HEK293 (cell line): ENCODE measurements at regions not wholly inside any gene's neighbourhood (a gene's known extent, or its start where the extent isn't known, plus 50 kb on each side); places are given as distances from the start of the nearest gene placed in this dataset.

Experiments used
- CTCF ChIA-PET: fragments of 350-600 bp; formaldehyde crosslinking; extraction: SDS; loops from one replicate; lab custom pipeline; 2021; ENCODE audit warnings: antibody characterized with exemption; lab: Yijun Ruan, JAX
- POLR2A ChIA-PET: fragments of 300-600 bp; formaldehyde crosslinking; extraction: SDS; loops from one replicate; lab custom pipeline; 2020; ENCODE audit warnings: antibody characterized with exemption, inconsistent platforms; lab: Yijun Ruan, JAX
- H3K27ac ChIP-seq: fragments of 200-500 bp; sonication (Bioruptor generic); 2 replicates; pipeline ENCODE4 v1.5.1; 2014; ENCODE audit warnings: low read depth, low read length, control low read depth, inconsistent platforms; ENCODE audit errors: extremely low read depth
- H3K36me3 ChIP-seq, 2 experiments: fragments of 200-500 bp in 1 of 2; sonication (Bioruptor generic) in 1 of 2; 1 replicate in 1 of 2; 2 replicates in 1 of 2; pipeline ENCODE4 v1.5.1; 2014 to 2017; ENCODE audit warnings: inconsistent platforms in 2 of 2, low read length in 2 of 2; ENCODE audit not compliant: control insufficient read depth in 2 of 2, insufficient read depth in 1 of 2
- H3K4me1 ChIP-seq: fragments of 200-500 bp; sonication (Bioruptor generic); 2 replicates; pipeline ENCODE4 v1.5.1; 2014; ENCODE audit warnings: mild to moderate bottlenecking, low read length, inconsistent platforms; ENCODE audit not compliant: control insufficient read depth, insufficient read depth
- H3K4me3 ChIP-seq: 2 replicates; pipeline ENCODE4 v1.5.1; 2011; ENCODE audit warnings: low read depth, mild to moderate bottlenecking, control low read depth, low read length, moderate library complexity
- H3K9me3 ChIP-seq: fragments of 200-500 bp; sonication (Bioruptor generic); 2 replicates; pipeline ENCODE4 v1.5.1; 2014; ENCODE audit warnings: low read depth, low read length, inconsistent platforms; ENCODE audit not compliant: control insufficient read depth, insufficient read depth
- GLIS1 ChIP-seq: fragments of 450-650 bp; formaldehyde crosslinking; IDR thresholded peaks from 2 replicates; pipeline ENCODE4 v1.5.1; 2016; ENCODE audit warnings: missing biosample characterization, missing genetic modification characterization
- HOXC10 ChIP-seq: sonication (generic); formaldehyde crosslinking; IDR thresholded peaks from 2 replicates; pipeline ENCODE4 v1.8.1; 2023; ENCODE audit warnings: mild to moderate bottlenecking, missing genetic modification reagents
- TRIM28 ChIP-seq: IDR thresholded peaks from 2 replicates; pipeline ENCODE4 v1.6.1; 2011; ENCODE audit warnings: low read length, control low read depth, borderline replicate concordance
- ZNF10 ChIP-seq: fragments of 450-650 bp; formaldehyde crosslinking; IDR thresholded peaks from 2 replicates; pipeline ENCODE4 v1.5.1; 2017; ENCODE audit warnings: missing biosample characterization, missing genetic modification characterization
- ZNF354C ChIP-seq: fragments of 450-650 bp; formaldehyde crosslinking; IDR thresholded peaks from 2 replicates; pipeline ENCODE4 v1.5.1; 2016; ENCODE audit warnings: missing biosample characterization, missing genetic modification characterization, low read depth, borderline replicate concordance
- ZNF549 ChIP-seq: fragments of 450-650 bp; IDR thresholded peaks from 2 replicates; pipeline ENCODE4 v1.5.1; 2018; ENCODE audit warnings: missing biosample characterization, missing genetic modification characterization, mild to moderate bottlenecking, inconsistent platforms, moderate library complexity
- ZNF621 ChIP-seq: fragments of 450-650 bp; formaldehyde crosslinking; IDR thresholded peaks from 2 replicates; pipeline ENCODE4 v1.5.1; 2017; ENCODE audit warnings: missing biosample characterization, missing genetic modification characterization
- ZNF624 ChIP-seq: fragments of 450-650 bp; formaldehyde crosslinking; IDR thresholded peaks from 2 replicates; pipeline ENCODE4 v1.5.1; 2017; ENCODE audit warnings: missing biosample characterization, missing genetic modification characterization
- TF ChIP-seq, protein P1 (sequence below): fragments of 450-650 bp; formaldehyde crosslinking; IDR thresholded peaks from 2 replicates; pipeline ENCODE4 v1.5.1; 2016; ENCODE audit warnings: missing biosample characterization, missing genetic modification characterization
- TF ChIP-seq, protein P2 (sequence below): fragments of 450-650 bp; formaldehyde crosslinking; IDR thresholded peaks from 2 replicates; pipeline ENCODE4 v1.5.1; 2016; ENCODE audit warnings: missing biosample characterization, missing genetic modification characterization
- TF ChIP-seq, protein P3 (sequence below): fragments of 450-650 bp; formaldehyde crosslinking; IDR thresholded peaks from 2 replicates; pipeline ENCODE4 v1.5.1; 2017; ENCODE audit warnings: missing biosample characterization, mild to moderate bottlenecking, missing genetic modification characterization, moderate library complexity
- TF ChIP-seq, protein P4 (sequence below): fragments of 450-650 bp; formaldehyde crosslinking; IDR thresholded peaks from 2 replicates; pipeline ENCODE4 v1.5.1; 2016; ENCODE audit warnings: missing biosample characterization, missing genetic modification characterization
- TF ChIP-seq, protein P5 (sequence below): fragments of 450-650 bp; formaldehyde crosslinking; IDR thresholded peaks from 2 replicates; pipeline ENCODE4 v1.5.1; 2016; ENCODE audit warnings: missing biosample characterization, missing genetic modification characterization

DNA sequence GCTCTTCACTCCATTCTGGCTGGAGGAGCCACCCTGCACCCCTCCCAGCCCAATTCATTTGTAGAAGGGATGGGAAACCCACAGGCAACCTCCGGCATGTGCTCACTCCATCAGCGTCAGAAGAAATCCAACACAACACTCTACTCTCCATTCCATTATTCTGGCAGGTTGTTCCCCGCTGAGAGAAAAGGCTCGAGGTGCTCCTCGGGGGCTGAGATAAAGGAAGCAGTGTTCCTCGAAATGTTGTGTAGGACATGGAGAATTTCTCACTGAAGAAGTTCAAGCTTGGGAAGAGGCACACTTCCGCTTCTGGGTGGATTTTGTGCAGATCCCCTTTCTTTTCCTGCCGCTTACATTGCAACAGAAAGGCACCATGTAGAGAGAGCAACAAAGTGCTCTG lies 355.0 kb upstream of the CFAP20DC start (continued):
- no peak for TF ChIP-seq ZNF10 (tag by site-specific recombination)
- TF ChIP-seq, protein P1, sequence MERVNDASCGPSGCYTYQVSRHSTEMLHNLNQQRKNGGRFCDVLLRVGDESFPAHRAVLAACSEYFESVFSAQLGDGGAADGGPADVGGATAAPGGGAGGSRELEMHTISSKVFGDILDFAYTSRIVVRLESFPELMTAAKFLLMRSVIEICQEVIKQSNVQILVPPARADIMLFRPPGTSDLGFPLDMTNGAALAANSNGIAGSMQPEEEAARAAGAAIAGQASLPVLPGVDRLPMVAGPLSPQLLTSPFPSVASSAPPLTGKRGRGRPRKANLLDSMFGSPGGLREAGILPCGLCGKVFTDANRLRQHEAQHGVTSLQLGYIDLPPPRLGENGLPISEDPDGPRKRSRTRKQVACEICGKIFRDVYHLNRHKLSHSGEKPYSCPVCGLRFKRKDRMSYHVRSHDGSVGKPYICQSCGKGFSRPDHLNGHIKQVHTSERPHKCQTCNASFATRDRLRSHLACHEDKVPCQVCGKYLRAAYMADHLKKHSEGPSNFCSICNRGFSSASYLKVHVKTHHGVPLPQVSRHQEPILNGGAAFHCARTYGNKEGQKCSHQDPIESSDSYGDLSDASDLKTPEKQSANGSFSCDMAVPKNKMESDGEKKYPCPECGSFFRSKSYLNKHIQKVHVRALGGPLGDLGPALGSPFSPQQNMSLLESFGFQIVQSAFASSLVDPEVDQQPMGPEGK: no peak
- TF ChIP-seq HOXC10: no peak

DNA sequence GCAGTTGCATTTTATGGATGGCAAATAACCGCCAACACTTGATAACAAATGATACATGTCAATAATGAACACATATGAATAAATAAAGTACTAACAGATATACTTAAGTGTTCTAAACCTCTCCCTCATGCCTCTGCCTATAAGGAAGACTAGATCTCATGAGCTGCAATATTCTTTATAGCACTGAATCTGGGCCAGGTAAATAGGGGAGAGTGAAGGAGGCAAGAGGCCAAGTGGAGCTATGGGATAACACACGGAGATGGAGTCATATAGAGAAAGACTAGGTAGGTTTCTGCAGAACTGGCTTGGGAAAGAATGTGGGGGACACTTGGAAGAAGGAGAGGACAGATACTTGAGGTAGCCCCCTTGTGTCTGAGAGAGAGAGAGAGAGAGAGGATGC lies 354.2 kb upstream of the CFAP20DC start:
- ChIA-PET CTCF (no interaction called here), POLR2A (no interaction called here)
- Histone ChIP-seq H3K9me3 (no peaks in the 10 kb centered on the region), H3K4me1 (no peaks in the 10 kb centered on the region), H3K36me3 (no peaks in the 10 kb centered on the region)
- TF ChIP-seq ZNF624 (no peak), ZNF354C (tag by site-specific recombination) (no peak), GLIS1 (tag by site-specific recombination) (no peak), ZNF621 (tag by site-specific recombination) (no peak), ZNF549 (tag by site-specific recombination) (no peak)
- TF ChIP-seq, protein P2, sequence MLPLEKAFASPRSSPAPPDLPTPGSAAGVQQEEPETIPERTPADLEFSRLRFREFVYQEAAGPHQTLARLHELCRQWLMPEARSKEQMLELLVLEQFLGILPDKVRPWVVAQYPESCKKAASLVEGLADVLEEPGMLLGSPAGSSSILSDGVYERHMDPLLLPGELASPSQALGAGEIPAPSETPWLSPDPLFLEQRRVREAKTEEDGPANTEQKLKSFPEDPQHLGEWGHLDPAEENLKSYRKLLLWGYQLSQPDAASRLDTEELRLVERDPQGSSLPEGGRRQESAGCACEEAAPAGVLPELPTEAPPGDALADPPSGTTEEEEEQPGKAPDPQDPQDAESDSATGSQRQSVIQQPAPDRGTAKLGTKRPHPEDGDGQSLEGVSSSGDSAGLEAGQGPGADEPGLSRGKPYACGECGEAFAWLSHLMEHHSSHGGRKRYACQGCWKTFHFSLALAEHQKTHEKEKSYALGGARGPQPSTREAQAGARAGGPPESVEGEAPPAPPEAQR (tag by site-specific recombination): no peak
- TF ChIP-seq, protein P3, sequence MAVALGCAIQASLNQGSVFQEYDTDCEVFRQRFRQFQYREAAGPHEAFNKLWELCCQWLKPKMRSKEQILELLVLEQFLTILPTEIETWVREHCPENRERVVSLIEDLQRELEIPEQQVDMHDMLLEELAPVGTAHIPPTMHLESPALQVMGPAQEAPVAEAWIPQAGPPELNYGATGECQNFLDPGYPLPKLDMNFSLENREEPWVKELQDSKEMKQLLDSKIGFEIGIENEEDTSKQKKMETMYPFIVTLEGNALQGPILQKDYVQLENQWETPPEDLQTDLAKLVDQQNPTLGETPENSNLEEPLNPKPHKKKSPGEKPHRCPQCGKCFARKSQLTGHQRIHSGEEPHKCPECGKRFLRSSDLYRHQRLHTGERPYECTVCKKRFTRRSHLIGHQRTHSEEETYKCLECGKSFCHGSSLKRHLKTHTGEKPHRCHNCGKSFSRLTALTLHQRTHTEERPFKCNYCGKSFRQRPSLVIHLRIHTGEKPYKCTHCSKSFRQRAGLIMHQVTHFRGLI (tag by site-specific recombination): no peak
- TF ChIP-seq, all 188 proteins: peak for 0
- no peak overlapping the region for H3K27ac ChIP-seq
- H3K4me3 ChIP-seq: no peak overlapping the region

DNA sequence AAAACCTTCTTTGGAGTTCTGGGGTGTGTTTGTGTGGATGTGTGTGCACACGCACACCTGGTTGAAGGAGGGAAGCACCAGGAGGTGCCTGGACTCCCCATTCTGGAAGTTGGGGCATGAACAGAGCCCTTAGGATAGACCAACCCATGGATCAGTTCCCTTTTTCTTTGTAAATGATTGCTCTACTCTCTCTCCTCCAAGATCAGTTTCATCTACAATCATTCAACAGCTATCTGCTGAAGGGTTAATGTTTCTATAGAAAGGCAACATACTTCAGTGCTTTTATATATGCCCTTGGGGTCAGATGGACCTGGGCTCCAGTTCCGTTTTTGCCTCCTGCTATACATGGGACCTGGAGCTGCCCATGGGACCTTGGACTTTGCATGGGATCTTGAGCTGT lies 352.1 kb upstream of the CFAP20DC start:
- ChIA-PET POLR2A (no interaction called here), CTCF (interaction anchor here (0.6 kb wide), 1 partner anchor 50 kb away, joined by 3 read pairs; no protein-coding TSS in a partner anchor)
- TF ChIP-seq, protein P4, sequence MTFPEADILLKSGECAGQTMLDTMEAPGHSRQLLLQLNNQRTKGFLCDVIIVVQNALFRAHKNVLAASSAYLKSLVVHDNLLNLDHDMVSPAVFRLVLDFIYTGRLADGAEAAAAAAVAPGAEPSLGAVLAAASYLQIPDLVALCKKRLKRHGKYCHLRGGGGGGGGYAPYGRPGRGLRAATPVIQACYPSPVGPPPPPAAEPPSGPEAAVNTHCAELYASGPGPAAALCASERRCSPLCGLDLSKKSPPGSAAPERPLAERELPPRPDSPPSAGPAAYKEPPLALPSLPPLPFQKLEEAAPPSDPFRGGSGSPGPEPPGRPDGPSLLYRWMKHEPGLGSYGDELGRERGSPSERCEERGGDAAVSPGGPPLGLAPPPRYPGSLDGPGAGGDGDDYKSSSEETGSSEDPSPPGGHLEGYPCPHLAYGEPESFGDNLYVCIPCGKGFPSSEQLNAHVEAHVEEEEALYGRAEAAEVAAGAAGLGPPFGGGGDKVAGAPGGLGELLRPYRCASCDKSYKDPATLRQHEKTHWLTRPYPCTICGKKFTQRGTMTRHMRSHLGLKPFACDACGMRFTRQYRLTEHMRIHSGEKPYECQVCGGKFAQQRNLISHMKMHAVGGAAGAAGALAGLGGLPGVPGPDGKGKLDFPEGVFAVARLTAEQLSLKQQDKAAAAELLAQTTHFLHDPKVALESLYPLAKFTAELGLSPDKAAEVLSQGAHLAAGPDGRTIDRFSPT (tag by site-specific recombination): no peak
- TF ChIP-seq, protein P5, sequence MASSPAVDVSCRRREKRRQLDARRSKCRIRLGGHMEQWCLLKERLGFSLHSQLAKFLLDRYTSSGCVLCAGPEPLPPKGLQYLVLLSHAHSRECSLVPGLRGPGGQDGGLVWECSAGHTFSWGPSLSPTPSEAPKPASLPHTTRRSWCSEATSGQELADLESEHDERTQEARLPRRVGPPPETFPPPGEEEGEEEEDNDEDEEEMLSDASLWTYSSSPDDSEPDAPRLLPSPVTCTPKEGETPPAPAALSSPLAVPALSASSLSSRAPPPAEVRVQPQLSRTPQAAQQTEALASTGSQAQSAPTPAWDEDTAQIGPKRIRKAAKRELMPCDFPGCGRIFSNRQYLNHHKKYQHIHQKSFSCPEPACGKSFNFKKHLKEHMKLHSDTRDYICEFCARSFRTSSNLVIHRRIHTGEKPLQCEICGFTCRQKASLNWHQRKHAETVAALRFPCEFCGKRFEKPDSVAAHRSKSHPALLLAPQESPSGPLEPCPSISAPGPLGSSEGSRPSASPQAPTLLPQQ (tag by site-specific recombination): no peak
- TF ChIP-seq TRIM28: no peak
- no peak for TF ChIP-seq ZNF624

More for the DNA sequence above, 352.1 kb upstream of the CFAP20DC start:
- no peaks in the 10 kb centered on the region for H3K36me3 ChIP-seq
- no peak overlapping the region for H3K4me3 ChIP-seq
- no peaks in the 10 kb centered on the region for H3K9me3 ChIP-seq
- no peak overlapping the region for H3K27ac ChIP-seq
- H3K4me1 ChIP-seq: no peaks in the 10 kb centered on the region
